ENCODE measurements at regions not wholly inside any gene's neighbourhood (a gene's known extent, or its start where the extent isn't known, plus 50 kb on each side); places are given as distances from the start of the nearest gene placed in this dataset.
"Not testable (repeated sequence)": the region's sequence is repeated elsewhere in the genome, so short reads cannot be mapped to it uniquely, and the experiment has no call there.

- not testable (repeated sequence) for TF ChIP-seq EP300 (conservative IDR thresholded peaks at IDR 0.05; ENCODE audit: poor library complexity, severe bottlenecking); MXI1 (conservative IDR thresholded peaks at IDR 0.05; ENCODE audit: poor library complexity, severe bottlenecking); POLR2AphosphoS5 (IDR thresholded peaks at IDR 0.05); RAD21 (conservative IDR thresholded peaks at IDR 0.05)
- TF ChIP-seq, protein P1, sequence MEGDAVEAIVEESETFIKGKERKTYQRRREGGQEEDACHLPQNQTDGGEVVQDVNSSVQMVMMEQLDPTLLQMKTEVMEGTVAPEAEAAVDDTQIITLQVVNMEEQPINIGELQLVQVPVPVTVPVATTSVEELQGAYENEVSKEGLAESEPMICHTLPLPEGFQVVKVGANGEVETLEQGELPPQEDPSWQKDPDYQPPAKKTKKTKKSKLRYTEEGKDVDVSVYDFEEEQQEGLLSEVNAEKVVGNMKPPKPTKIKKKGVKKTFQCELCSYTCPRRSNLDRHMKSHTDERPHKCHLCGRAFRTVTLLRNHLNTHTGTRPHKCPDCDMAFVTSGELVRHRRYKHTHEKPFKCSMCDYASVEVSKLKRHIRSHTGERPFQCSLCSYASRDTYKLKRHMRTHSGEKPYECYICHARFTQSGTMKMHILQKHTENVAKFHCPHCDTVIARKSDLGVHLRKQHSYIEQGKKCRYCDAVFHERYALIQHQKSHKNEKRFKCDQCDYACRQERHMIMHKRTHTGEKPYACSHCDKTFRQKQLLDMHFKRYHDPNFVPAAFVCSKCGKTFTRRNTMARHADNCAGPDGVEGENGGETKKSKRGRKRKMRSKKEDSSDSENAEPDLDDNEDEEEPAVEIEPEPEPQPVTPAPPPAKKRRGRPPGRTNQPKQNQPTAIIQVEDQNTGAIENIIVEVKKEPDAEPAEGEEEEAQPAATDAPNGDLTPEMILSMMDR (IDR thresholded peaks at IDR 0.05; ENCODE audit: poor library complexity, severe bottlenecking) = not testable (repeated sequence)
- TF ChIP-seq, protein P2, sequence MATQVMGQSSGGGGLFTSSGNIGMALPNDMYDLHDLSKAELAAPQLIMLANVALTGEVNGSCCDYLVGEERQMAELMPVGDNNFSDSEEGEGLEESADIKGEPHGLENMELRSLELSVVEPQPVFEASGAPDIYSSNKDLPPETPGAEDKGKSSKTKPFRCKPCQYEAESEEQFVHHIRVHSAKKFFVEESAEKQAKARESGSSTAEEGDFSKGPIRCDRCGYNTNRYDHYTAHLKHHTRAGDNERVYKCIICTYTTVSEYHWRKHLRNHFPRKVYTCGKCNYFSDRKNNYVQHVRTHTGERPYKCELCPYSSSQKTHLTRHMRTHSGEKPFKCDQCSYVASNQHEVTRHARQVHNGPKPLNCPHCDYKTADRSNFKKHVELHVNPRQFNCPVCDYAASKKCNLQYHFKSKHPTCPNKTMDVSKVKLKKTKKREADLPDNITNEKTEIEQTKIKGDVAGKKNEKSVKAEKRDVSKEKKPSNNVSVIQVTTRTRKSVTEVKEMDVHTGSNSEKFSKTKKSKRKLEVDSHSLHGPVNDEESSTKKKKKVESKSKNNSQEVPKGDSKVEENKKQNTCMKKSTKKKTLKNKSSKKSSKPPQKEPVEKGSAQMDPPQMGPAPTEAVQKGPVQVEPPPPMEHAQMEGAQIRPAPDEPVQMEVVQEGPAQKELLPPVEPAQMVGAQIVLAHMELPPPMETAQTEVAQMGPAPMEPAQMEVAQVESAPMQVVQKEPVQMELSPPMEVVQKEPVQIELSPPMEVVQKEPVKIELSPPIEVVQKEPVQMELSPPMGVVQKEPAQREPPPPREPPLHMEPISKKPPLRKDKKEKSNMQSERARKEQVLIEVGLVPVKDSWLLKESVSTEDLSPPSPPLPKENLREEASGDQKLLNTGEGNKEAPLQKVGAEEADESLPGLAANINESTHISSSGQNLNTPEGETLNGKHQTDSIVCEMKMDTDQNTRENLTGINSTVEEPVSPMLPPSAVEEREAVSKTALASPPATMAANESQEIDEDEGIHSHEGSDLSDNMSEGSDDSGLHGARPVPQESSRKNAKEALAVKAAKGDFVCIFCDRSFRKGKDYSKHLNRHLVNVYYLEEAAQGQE (IDR thresholded peaks at IDR 0.05; ENCODE audit: borderline replicate concordance) = not testable (repeated sequence)
Measured at GRCh38 chr1:170427002-170427401, 105.0 kb upstream of the GORAB start.

Data from neural cell (in vitro differentiated cells).